K562 (cell line): ENCODE measurements at regions not wholly inside any gene's neighbourhood (a gene's known extent, or its start where the extent isn't known, plus 50 kb on each side); places are given as distances from the start of the nearest gene placed in this dataset.

Experiments used
- HMG20B ChIP-seq: fragments of 250-450 bp; sonication (Bioruptor Pico); IDR thresholded peaks from 2 replicates; pipeline ENCODE4 v1.5.0; 2021; ENCODE audit warnings: mild to moderate bottlenecking
- HSF4 ChIP-seq: fragments of 250-450 bp; sonication (Bioruptor Pico); IDR thresholded peaks from 2 replicates; pipeline ENCODE4 v2.1.2; 2022; ENCODE audit warnings: mild to moderate bottlenecking, moderate library complexity, borderline replicate concordance
- POLR2AphosphoS5 ChIP-seq: IDR thresholded peaks from 2 replicates; pipeline ENCODE4 v1.6.1; 2011; ENCODE audit warnings: mild to moderate bottlenecking, low read depth, low read length, moderate library complexity; ENCODE audit not compliant: control insufficient read depth, insufficient read depth
- RFX5 ChIP-seq: IDR thresholded peaks from 2 replicates; pipeline ENCODE4 v1.6.1; 2011; ENCODE audit warnings: low read depth, mild to moderate bottlenecking, improper control_type of control experiment, low read length
- SRSF9 ChIP-seq: fragments of 200-400 bp; formaldehyde crosslinking; IDR thresholded peaks from 2 replicates; pipeline ENCODE4 v1.6.1; 2017; ENCODE audit warnings: low read depth, low read length, borderline replicate concordance

GRCh38 chr10:24132741-24133140 lies 76.2 kb upstream of the KIAA1217 start:
- no peak for TF ChIP-seq RFX5
- TF ChIP-seq POLR2AphosphoS5: no peak
- no peak for TF ChIP-seq HSF4 (CRISPR knock-in tag)
- no peak for TF ChIP-seq HMG20B
- TF ChIP-seq SRSF9: no peak
